Endothelial cell of umbilical vein (primary cell): ENCODE measurements at regions not wholly inside any gene's neighbourhood (a gene's known extent, or its start where the extent isn't known, plus 50 kb on each side); places are given as distances from the start of the nearest gene placed in this dataset.

ENCODE experiments used
- BruUV-seq: library from RNA; stranded (reverse); fragments of 400-500 nt; replicated peaks from 2 replicates; lab custom pipeline; 2021; lab: Mats Ljungman, UMichigan
- CTCF ChIA-PET: fragments of 300-600, 350-600 bp; sonication (Branson Sonifier 250); formaldehyde crosslinking; loops from one replicate; lab custom pipeline; 2021; ENCODE audit warnings: antibody characterized with exemption, inconsistent platforms; lab: Charles Lee
- POLR2A ChIA-PET: fragments of 300-600, 350-600 bp; sonication (Branson Sonifier 250); formaldehyde crosslinking; loops from one replicate; lab custom pipeline; 2021; ENCODE audit warnings: antibody characterized with exemption, inconsistent platforms; lab: Charles Lee
- DNase-seq: peaks from one replicate; pipeline ENCODE4 v3.0.0-alpha.2; 2011; ENCODE audit warnings: low read depth, low spot score
- FAIRE-seq: peaks from 2 replicates; lab custom pipeline; 2011; peaks lifted over from hg19 to GRCh38; lab: Jason Lieb, UNC
- H2AFZ ChIP-seq: 2 replicates; pipeline ENCODE4 v1.6.0; 2012; ENCODE audit warnings: low read depth, low read length, control low read depth, inconsistent platforms
- H3K27ac ChIP-seq: 2 replicates; pipeline ENCODE4 v1.5.1; 2011; ENCODE audit warnings: low read depth, mild to moderate bottlenecking, control low read depth, low read length, moderate library complexity; ENCODE audit not compliant: insufficient read depth
- H3K27me3 ChIP-seq, 2 experiments: 2 replicates each; pipeline versions ENCODE4 v1.6.0 to v1.6.1; 2011; ENCODE audit warnings: low read length in 2 of 2, mixed read lengths in 1 of 2; ENCODE audit not compliant: control insufficient read depth in 2 of 2, insufficient read depth in 2 of 2
- H3K36me3 ChIP-seq, 2 experiments: 2 replicates in 1 of 2; 3 replicates in 1 of 2; pipeline ENCODE4 v1.5.1; 2011; ENCODE audit warnings: low read length in 2 of 2, mild to moderate bottlenecking in 1 of 2, moderate library complexity in 1 of 2; ENCODE audit not compliant: control insufficient read depth in 2 of 2, insufficient read depth in 2 of 2; ENCODE audit errors: extremely low read depth in 1 of 2
- H3K4me1 ChIP-seq: 3 replicates; pipeline ENCODE4 v1.5.1; 2011; ENCODE audit warnings: mild to moderate bottlenecking, low read length; ENCODE audit not compliant: control insufficient read depth, insufficient read depth; ENCODE audit errors: extremely low read depth
- H3K4me2 ChIP-seq: 2 replicates; pipeline ENCODE4 v1.6.1; 2011; ENCODE audit warnings: low read length, control low read depth, mixed read lengths; ENCODE audit not compliant: insufficient read depth
- H3K4me3 ChIP-seq, 3 experiments: fragments of 200-600 bp in 1 of 3; sonication (generic), shearing (Covaris generic) in 1 of 3; replicated peaks in 1 of 3; 2 replicates each; pipeline ENCODE4 v1.5.1; 2011 to 2016; ENCODE audit warnings: control low read depth in 3 of 3, low read length in 3 of 3, mild to moderate bottlenecking in 2 of 3, inconsistent platforms in 1 of 3, low read depth in 1 of 3, moderate library complexity in 1 of 3; ENCODE audit not compliant: insufficient read depth in 1 of 3
- H3K79me2 ChIP-seq: 2 replicates; pipeline ENCODE4 v1.6.0; 2012; ENCODE audit warnings: low read length, inconsistent platforms; ENCODE audit not compliant: control insufficient read depth, insufficient read depth
- H3K9ac ChIP-seq: replicated peaks from 2 replicates; pipeline ENCODE3; 2011; ENCODE audit warnings: low read length, control low read depth; ENCODE audit not compliant: insufficient read depth; ENCODE audit errors: extremely low read depth
- H3K9me1 ChIP-seq: replicated peaks from 3 replicates; pipeline ENCODE4 v1.6.0; 2011; ENCODE audit warnings: mild to moderate bottlenecking, low read length; ENCODE audit not compliant: control insufficient read depth, insufficient read depth; ENCODE audit errors: extremely low read depth
- H3K9me3 ChIP-seq: replicated peaks from 2 replicates; pipeline ENCODE4 v1.5.1; 2012; ENCODE audit warnings: low read length, inconsistent platforms; ENCODE audit not compliant: control insufficient read depth, insufficient read depth
- H4K20me1 ChIP-seq: replicated peaks from 2 replicates; pipeline ENCODE3; 2011; ENCODE audit warnings: mild to moderate bottlenecking, low read length; ENCODE audit not compliant: control insufficient read depth, insufficient read depth; ENCODE audit errors: extremely low read depth
- EZH2 ChIP-seq: IDR thresholded peaks from 2 replicates; pipeline ENCODE4 v1.6.1; 2012; ENCODE audit warnings: borderline replicate concordance, low read depth, mild to moderate bottlenecking, moderate library complexity, low read length, inconsistent platforms; ENCODE audit not compliant: severe bottlenecking
- FOS ChIP-seq: IDR thresholded peaks from 2 replicates; pipeline ENCODE4 v1.6.1; 2011; ENCODE audit warnings: mild to moderate bottlenecking, low read length, moderate library complexity, borderline replicate concordance; ENCODE audit not compliant: insufficient read depth
- GATA2 ChIP-seq: IDR thresholded peaks from 2 replicates; pipeline ENCODE4 v1.7.0; 2011; ENCODE audit warnings: low read depth, mild to moderate bottlenecking, moderate library complexity, mixed read lengths, low read length; ENCODE audit not compliant: insufficient read length, insufficient read depth
- JUN ChIP-seq: IDR thresholded peaks from 2 replicates; pipeline ENCODE4 v1.6.1; 2011; ENCODE audit warnings: borderline replicate concordance, low read depth; ENCODE audit not compliant: insufficient read length, insufficient read depth
- MAX ChIP-seq: IDR thresholded peaks from 2 replicates; pipeline ENCODE4 v1.6.1; 2011; ENCODE audit not compliant: insufficient read depth, insufficient read length
- MYC ChIP-seq: IDR thresholded peaks from one replicate; pipeline ENCODE4 v1.6.1; 2011; ENCODE audit warnings: mild to moderate bottlenecking, low read depth, low read length
- POLR2A ChIP-seq: IDR thresholded peaks from 2 replicates; pipeline ENCODE4 v1.6.1; 2012; ENCODE audit warnings: low read depth, mild to moderate bottlenecking, control low read depth, low read length
- POLR2AphosphoS5 ChIP-seq: IDR thresholded peaks from 2 replicates; pipeline ENCODE4 v1.6.1; 2012; ENCODE audit warnings: low read depth, mild to moderate bottlenecking, control low read depth, low read length, moderate library complexity; ENCODE audit not compliant: insufficient read depth
- dilution Hi-C: fragments of 300-500 bp; cut with MboI; formaldehyde crosslinking; loops from one replicate; pipeline ENCODE4 v1.15.0; 2019; ENCODE audit warnings: low sequenced_read_pairs; ENCODE audit not compliant: extremely low pct_ligation_motif_present
- intact Hi-C: fragments of 100-400 bp; cut with micrococcal nuclease; formaldehyde crosslinking; loops from one replicate; pipeline ENCODE4 v1.10.0; 2022
- TF ChIP-seq, protein P1 (sequence below), 2 donors: IDR thresholded peaks; 1 replicate in 1 of 2; 2 replicates in 1 of 2; pipeline ENCODE4 v1.5.1; 2011; ENCODE audit warnings: low read length in 2 of 2, mild to moderate bottlenecking in 2 of 2, moderate library complexity in 2 of 2, control low read depth in 1 of 2, inconsistent platforms in 1 of 2, low read depth in 1 of 2; ENCODE audit not compliant: insufficient read depth in 1 of 2; ENCODE audit errors: extremely low read depth in 1 of 2

DNA sequence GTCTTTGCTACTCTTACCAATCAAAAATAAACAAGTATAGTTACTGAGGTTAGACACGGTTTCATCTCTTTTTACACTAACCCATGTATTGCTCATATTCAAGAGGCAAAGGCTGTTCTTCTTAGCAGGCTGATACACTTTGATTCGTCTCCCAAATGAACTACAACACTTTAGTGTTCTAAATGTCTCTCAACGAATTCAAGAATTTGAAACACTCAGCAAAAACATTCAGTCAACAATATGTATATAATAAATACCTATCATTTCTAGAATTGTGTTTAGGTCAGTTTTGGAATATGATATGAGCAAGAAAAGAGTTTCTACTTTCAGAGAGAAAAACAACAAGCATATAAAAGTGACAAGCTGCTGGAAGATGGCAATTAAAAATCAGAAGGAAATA is 669.6 kb upstream of the DPPA4 start:
- Histone ChIP-seq H3K9me1 (no peaks in the 10 kb centered on the region), H3K27ac (no peak overlapping the region), H3K4me2 (no peak overlapping the region), H3K27me3 (no peaks in the 10 kb centered on the region), H4K20me1 (no peaks in the 10 kb centered on the region), H2AFZ (no peak overlapping the region), H3K79me2 (no peaks in the 10 kb centered on the region), H3K9ac (no peak overlapping the region), H3K36me3 (no peaks in the 10 kb centered on the region), H3K9me3 (no peaks in the 10 kb centered on the region), H3K4me1 (no peaks in the 10 kb centered on the region), H3K4me3 (no peak overlapping the region)
- no peak for FAIRE-seq
- ChIA-PET POLR2A (no interaction called here), CTCF (no interaction called here)
- TF ChIP-seq MAX (no peak), JUN (no peak), POLR2AphosphoS5 (no peak), EZH2 (no peak), FOS (no peak), POLR2A (no peak), GATA2 (no peak), MYC (no peak)
- TF ChIP-seq, protein P1, sequence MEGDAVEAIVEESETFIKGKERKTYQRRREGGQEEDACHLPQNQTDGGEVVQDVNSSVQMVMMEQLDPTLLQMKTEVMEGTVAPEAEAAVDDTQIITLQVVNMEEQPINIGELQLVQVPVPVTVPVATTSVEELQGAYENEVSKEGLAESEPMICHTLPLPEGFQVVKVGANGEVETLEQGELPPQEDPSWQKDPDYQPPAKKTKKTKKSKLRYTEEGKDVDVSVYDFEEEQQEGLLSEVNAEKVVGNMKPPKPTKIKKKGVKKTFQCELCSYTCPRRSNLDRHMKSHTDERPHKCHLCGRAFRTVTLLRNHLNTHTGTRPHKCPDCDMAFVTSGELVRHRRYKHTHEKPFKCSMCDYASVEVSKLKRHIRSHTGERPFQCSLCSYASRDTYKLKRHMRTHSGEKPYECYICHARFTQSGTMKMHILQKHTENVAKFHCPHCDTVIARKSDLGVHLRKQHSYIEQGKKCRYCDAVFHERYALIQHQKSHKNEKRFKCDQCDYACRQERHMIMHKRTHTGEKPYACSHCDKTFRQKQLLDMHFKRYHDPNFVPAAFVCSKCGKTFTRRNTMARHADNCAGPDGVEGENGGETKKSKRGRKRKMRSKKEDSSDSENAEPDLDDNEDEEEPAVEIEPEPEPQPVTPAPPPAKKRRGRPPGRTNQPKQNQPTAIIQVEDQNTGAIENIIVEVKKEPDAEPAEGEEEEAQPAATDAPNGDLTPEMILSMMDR (IDR thresholded peaks at IDR 0.05; ENCODE audit: extremely low read depth in 1 of 2, insufficient read depth in 1 of 2, low read depth in 1 of 2, low read length in 2 of 2) = no peak
- no TSS peak for BruUV-seq
- no peak for DNase-seq
- dilution Hi-C loops = no loop called here
- intact Hi-C loops = no loop called here
